ENCODE measurements at regions not wholly inside any gene's neighbourhood (a gene's known extent, or its start where the extent isn't known, plus 50 kb on each side); places are given as distances from the start of the nearest gene placed in this dataset.

- DNase-seq (ENCODE audit: low spot score): no peak
These were observed 299.0 kb downstream of the TTC6 start for GRCh38 chr14:37894463-37894862.

GRCh38 chr14:37899365-37899764, 303.9 kb downstream of the TTC6 start:
- DNase-seq (ENCODE audit: low spot score): no peak

GRCh38 chr14:37900561-37900960, 305.1 kb downstream of the TTC6 start:
- no peak for DNase-seq (ENCODE audit: low spot score)

GRCh38 chr14:37901978-37902377, 305.7 kb upstream of the SSTR1 start:
- DNase-seq (ENCODE audit: low spot score): no peak

- peak; percentile 50 for DNase-seq (ENCODE audit: low spot score)
These were observed 304.1 kb upstream of the SSTR1 start for GRCh38 chr14:37903343-37904191.

- no peak for DNase-seq (ENCODE audit: low spot score)
These were observed 283.1 kb upstream of the SSTR1 start for GRCh38 chr14:37924622-37925021.

- no peak for DNase-seq (ENCODE audit: low spot score)
These were observed 275.7 kb upstream of the SSTR1 start for GRCh38 chr14:37932008-37932407.

- DNase-seq (ENCODE audit: low spot score): no peak
These were observed 275.2 kb upstream of the SSTR1 start for GRCh38 chr14:37932481-37932880.

- no peak for DNase-seq (ENCODE audit: low spot score)
These were observed 270.7 kb upstream of the SSTR1 start for GRCh38 chr14:37936971-37937370.

- DNase-seq (ENCODE audit: low spot score): no peak
These were observed 268.2 kb upstream of the SSTR1 start for GRCh38 chr14:37939442-37940028.

- DNase-seq (ENCODE audit: low spot score): no peak
These were observed 261.7 kb upstream of the SSTR1 start for GRCh38 chr14:37945959-37946358.

- no peak for DNase-seq (ENCODE audit: low spot score)
These were observed 260.9 kb upstream of the SSTR1 start for GRCh38 chr14:37946819-37947218.

GRCh38 chr14:37948266-37948665, 259.4 kb upstream of the SSTR1 start:
- no peak for DNase-seq (ENCODE audit: low spot score)

- no peak for DNase-seq (ENCODE audit: low spot score)
These were observed 239.0 kb upstream of the SSTR1 start for GRCh38 chr14:37968664-37969240.

- no peak for DNase-seq (ENCODE audit: low spot score)
These were observed 238.2 kb upstream of the SSTR1 start for GRCh38 chr14:37969511-37969979.

- no peak for DNase-seq (ENCODE audit: low spot score)
These were observed 237.0 kb upstream of the SSTR1 start for GRCh38 chr14:37970696-37971095.

- DNase-seq (ENCODE audit: low spot score): no peak
These were observed 234.5 kb upstream of the SSTR1 start for GRCh38 chr14:37972941-37973887.

- no peak for DNase-seq (ENCODE audit: low spot score)
These were observed 233.3 kb upstream of the SSTR1 start for GRCh38 chr14:37974421-37974820.

- no peak for DNase-seq (ENCODE audit: low spot score)
These were observed 230.2 kb upstream of the SSTR1 start for GRCh38 chr14:37977481-37977880.

GRCh38 chr14:37985826-37986470, 221.8 kb upstream of the SSTR1 start:
- peak; percentile 45 for DNase-seq (ENCODE audit: low spot score)

- DNase-seq (ENCODE audit: low spot score): no peak
These were observed 219.2 kb upstream of the SSTR1 start for GRCh38 chr14:37988472-37988871.

GRCh38 chr14:37991027-37991426, 216.7 kb upstream of the SSTR1 start:
- no peak for DNase-seq (ENCODE audit: low spot score)
